Nephron (organoid): ENCODE measurements at regions not wholly inside any gene's neighbourhood (a gene's known extent, or its start where the extent isn't known, plus 50 kb on each side); places are given as distances from the start of the nearest gene placed in this dataset.

Experiments used
- H3K27ac Mint-ChIP-seq, 3 experiments: 2 replicates each; pipeline ENCODE4 v1.8.0; 2020; ENCODE audit warnings: mixed read lengths in 3 of 3, mild to moderate bottlenecking in 2 of 3, moderate library complexity in 1 of 3
- H3K27me3 Mint-ChIP-seq: 2 replicates; pipeline ENCODE4 v1.8.0; 2021; ENCODE audit warnings: low read depth, mild to moderate bottlenecking, moderate library complexity, mixed read lengths
- H3K36me3 Mint-ChIP-seq: 2 replicates; pipeline ENCODE4 v1.8.0; 2020; ENCODE audit warnings: low read depth, mixed read lengths
- H3K4me1 Mint-ChIP-seq: 2 replicates; pipeline ENCODE4 v1.8.0; 2020; ENCODE audit warnings: mixed read lengths
- H3K4me3 Mint-ChIP-seq, 3 experiments: 2 replicates each; pipeline ENCODE4 v1.8.0; 2020; ENCODE audit warnings: mild to moderate bottlenecking in 3 of 3, mixed read lengths in 3 of 3, moderate library complexity in 2 of 3
- H3K9me3 Mint-ChIP-seq: 2 replicates; pipeline ENCODE4 v1.8.0; 2020; ENCODE audit warnings: mixed read lengths
- CTCF ChIP-seq, 3 experiments: fragments of 200-600 bp; sonication (generic); IDR thresholded peaks; one replicate each; pipeline ENCODE4 v1.5.0; 2021; ENCODE audit warnings: antibody characterized with exemption in 3 of 3; ENCODE audit not compliant: unreplicated experiment in 3 of 3

DNA sequence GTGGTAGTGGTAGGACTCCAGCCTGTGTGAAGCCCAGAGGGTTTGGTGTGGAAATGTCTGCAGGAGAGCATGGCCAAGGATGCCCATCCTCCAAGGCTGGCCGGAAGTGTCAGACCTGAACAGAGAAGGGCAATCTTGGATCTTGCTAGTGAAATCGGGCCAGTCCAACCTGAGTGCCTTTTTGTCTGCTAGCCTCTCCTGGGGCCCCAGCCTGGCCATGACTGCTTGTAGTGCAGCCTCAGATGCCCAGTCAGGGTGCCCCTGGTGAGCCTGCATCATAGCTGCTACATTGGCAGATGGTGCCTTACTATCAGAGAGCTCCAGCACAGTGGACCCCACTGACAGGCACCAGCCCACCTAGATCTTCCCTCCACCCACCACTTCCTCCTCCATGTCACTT is 99.3 kb upstream of the PCDH18 start:
- H3K4me1 Mint-ChIP-seq, result peaks cover 14% of the 10 kb centered on the region

DNA sequence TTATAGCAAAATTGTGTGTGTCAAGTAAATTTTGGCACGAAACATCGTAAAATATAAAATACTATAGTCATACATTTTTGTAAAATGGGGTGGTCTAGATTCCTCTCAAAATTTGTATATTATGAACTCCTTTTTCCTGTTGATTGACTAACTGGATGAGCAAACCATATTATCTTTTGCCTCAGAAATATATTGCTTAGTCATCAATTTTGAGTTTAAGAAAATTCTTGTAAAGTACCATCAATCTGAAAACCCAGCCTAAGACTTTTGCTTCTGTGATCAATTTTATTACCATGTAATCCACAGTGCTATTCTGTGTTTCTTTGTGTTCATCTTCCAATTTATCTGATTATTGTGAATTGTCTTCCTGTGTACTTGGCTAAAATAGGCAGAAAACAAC is 98.0 kb upstream of the PCDH18 start:
- Mint-ChIP-seq H3K27me3 (no peaks in the 10 kb centered on the region), H3K9me3 (peaks cover 6% of the 10 kb centered on the region), H3K27ac (no peak overlapping the region), H3K4me1 (peaks cover 5% of the 10 kb centered on the region), H3K4me3 (no peak overlapping the region), H3K36me3 (no peaks in the 10 kb centered on the region)
- TF ChIP-seq CTCF (IDR thresholded peaks at IDR 0.05; ENCODE audit: unreplicated experiment in 3 of 3), result no peak

More for the DNA sequence above, 99.3 kb upstream of the PCDH18 start:
- Mint-ChIP-seq H3K36me3 (no peaks in the 10 kb centered on the region), H3K27ac (no peak overlapping the region), H3K4me3 (no peak overlapping the region), H3K27me3 (no peaks in the 10 kb centered on the region), H3K9me3 (peaks cover 6% of the 10 kb centered on the region)
- TF ChIP-seq CTCF (IDR thresholded peaks at IDR 0.05; ENCODE audit: unreplicated experiment in 3 of 3), result no peak

DNA sequence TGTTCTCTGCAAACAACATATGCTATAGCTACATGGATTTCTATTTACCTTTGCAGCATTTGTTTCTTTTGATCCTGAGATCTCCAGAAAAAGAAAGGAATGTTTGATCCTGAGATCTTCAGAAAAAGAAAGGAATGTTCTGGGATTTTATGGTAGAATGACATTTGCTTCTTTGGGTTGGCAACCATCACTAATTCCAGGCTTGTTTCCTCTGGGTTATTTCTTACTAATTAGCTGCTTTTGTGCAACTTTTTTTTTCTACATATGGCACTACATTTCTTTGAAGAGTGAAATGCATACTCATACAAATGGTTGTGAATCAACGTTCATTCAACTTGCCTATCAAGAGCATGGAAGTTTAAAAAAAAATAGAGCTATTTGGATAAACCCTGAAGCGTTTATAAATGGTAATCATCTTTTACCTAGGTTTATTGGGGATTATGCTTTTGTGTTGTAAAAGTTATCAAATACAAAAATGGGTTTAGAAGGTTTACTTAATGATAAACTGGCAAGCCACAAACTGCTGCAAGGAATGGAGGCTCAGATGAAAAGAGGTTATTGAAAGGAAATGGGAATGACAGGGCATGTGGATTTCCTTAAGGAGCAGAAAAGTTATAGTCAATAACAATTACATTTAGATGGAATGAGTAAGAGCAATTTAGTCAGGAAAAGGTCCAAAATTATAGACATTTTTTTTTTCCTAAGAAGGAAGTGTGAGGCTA is 95.6 kb upstream of the PCDH18 start:
- Mint-ChIP-seq H3K9me3 (peaks cover 3% of the 10 kb centered on the region), H3K4me3 (no peak overlapping the region), H3K36me3 (no peaks in the 10 kb centered on the region), H3K27me3 (no peaks in the 10 kb centered on the region), H3K27ac (no peak overlapping the region), H3K4me1 (peaks cover 4% of the 10 kb centered on the region)
- no peak for TF ChIP-seq CTCF (IDR thresholded peaks at IDR 0.05; ENCODE audit: unreplicated experiment in 3 of 3)

GRCh38 chr4:137626942-137627738 is 94.8 kb upstream of the PCDH18 start:
- no peaks in the 10 kb centered on the region for H3K9me3 Mint-ChIP-seq
- no peak overlapping the region for H3K27ac Mint-ChIP-seq
- no peaks in the 10 kb centered on the region for H3K27me3 Mint-ChIP-seq
- H3K36me3 Mint-ChIP-seq, result no peaks in the 10 kb centered on the region
- H3K4me1 Mint-ChIP-seq, result peaks cover 6% of the 10 kb centered on the region
- no peak for TF ChIP-seq CTCF (IDR thresholded peaks at IDR 0.05; ENCODE audit: unreplicated experiment in 3 of 3)
- no peak overlapping the region for H3K4me3 Mint-ChIP-seq

- Mint-ChIP-seq H3K36me3 (no peaks in the 10 kb centered on the region), H3K4me1 (peaks cover 10% of the 10 kb centered on the region), H3K9me3 (no peaks in the 10 kb centered on the region), H3K27ac (peak overlapping the region; percentile 59 to 77 (median 64)), H3K4me3 (no peak overlapping the region), H3K27me3 (peaks cover 4% of the 10 kb centered on the region)
- no peak for TF ChIP-seq CTCF (IDR thresholded peaks at IDR 0.05; ENCODE audit: unreplicated experiment in 3 of 3)
Observed at GRCh38 chr4:137623013-137623412, 90.7 kb upstream of the PCDH18 start.
